Dedifferentiated amniotic fluid mesenchymal stem cell (primary cell): ENCODE measurements at regions not wholly inside any gene's neighbourhood (a gene's known extent, or its start where the extent isn't known, plus 50 kb on each side); places are given as distances from the start of the nearest gene placed in this dataset.
A peak's percentile ranks its signal among the peaks of the same experiment; 100 is the strongest.
"Not testable (repeated sequence)": the region's sequence is repeated elsewhere in the genome, so short reads cannot be mapped to it uniquely, and the experiment has no call there.

Source experiments
- DNase-seq: peaks from one replicate; pipeline ENCODE4 v3.0.0-alpha.2; 2016; ENCODE audit errors: extremely low spot score

DNA sequence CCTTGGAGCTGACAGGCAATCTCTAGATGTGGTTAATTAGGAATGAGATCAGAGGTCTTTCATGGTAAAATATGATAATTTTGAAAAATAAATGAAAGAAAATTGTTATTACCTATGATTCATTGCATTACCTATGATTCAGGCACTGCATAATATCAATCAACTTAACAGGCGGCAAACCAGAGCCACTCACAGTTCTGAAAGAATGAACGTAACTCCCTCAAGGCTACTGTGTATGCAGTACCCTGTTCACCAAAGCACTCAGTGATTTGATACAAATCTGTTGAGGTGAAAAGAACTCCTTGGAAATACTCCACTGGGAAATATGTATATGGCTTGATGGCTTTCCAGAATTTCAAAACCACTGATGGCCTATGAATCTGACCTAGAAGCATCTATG, 398.9 kb downstream of the ACTL7B start:
- DNase-seq: no peak

DNA sequence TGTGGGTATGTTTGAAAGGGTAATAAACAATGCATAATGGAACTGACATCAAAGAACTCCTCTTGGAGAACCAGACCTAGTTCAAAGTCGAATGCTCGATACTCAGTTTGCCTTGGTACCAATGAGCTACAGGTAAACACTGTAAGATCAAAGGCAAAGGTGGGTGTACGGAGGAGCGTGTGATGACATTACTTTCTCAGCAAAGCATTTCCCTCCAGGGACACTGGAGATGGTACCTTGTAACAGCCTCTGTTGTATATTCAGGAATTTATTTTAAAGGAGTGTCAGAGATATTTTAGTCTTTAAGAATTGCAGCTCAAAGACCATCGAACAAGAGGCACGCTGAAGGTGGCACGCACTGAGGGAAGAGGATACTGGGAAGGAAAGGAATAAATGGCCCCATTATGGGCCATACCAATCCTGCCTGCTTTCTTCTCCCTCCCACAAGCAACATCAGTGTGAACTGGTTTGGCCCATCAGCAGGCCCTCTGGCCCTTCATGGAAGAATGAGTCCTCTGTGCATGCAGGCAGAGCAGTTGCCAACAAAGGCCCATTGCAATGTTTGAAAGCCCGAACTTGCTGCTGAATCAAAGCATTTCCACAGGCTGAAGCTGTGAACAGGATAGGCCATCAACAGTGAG, 410.2 kb downstream of the ACTL7B start:
- no peak for DNase-seq

DNA sequence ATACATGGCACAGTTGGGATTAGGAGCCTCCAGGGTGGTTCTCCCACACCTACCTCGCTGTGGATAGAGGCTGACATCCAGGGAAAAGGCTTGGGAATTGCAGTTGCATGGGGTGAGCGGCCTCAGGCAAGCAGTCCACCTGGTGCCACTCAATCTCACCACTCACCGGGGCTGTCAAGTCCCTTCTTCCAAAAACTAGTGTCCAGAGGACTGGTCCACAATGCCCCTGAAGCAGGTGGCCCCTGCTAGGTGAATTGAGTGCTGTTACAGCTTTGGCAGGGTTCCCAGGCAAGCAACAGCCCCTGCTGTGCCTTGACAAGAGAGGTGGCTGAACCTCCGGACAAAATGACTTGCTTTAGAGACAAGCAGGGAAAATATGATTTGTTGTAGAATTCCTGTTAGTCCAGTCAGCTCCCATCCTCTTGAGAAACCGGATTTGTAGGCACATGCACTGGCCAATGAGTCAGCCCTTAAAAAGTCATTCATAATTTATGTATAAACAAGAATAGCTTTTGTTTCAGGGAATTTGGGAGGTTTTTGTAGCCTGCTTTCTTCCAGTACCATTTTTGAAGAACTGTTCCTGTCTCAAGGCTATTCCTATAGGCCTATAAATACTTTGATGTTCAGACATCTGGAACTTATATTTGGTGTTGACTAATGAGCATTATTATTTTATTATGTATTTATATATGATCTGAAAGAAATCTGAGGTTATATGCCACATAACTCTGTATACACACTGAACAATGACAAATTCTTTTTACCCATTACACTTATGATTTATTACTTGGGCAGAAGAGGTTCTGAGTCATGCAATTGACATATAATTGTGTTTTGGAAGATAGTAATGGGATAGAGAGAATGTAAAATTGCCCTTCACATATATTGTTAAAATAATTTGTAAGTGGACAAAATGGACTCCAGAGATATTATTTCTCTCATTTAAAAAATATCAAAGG, 411.1 kb downstream of the ACTL7B start:
- DNase-seq: peak; percentile 93

DNA sequence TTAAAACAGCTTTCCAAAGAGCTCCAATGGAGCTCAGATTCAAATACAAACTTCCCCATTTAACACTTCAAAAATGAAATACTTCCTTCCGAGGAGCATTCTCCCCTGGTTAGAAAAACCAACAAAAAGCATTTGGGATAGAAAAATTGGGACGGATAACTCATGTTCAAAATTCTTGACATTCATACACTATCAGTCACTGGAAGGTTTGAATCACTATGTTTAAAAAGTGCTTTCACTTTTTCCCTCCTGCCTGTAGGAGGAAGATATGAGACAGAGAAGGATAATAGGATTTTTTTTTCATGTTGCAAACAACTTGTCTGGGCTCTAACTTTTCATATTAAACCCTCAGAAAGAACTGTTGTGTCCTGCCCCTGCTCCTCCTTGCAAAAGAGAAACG, 412.0 kb downstream of the ACTL7B start:
- peak; percentile 58 for DNase-seq

DNA sequence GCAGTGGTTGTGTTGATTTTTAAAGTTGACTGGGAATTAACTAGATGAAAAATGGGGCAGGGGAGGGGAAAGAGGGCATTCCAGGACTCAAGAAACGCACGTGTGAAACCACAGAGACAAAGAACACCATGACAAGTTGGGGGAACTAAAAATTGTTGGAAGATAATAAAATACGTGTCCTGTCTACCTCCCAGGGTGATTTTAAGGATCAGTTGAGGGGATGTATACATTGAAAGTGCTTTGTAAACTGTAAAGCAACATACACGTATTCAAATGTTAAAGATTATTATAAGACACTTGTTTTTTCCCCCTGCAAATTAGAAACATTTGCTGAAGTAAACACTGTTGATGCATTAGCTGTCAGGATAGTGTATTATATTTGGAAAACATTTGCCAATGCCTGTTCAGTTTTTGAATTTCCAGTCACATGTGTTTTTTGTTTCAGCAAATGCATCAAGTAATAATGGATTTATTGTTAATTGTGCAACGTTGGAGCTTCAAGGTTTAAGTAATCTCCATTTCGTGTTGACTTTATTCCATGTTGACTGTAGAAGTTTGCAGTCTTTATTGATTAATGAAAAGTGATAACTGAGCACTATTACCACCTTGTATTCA, 412.7 kb downstream of the ACTL7B start:
- no peak for DNase-seq

DNA sequence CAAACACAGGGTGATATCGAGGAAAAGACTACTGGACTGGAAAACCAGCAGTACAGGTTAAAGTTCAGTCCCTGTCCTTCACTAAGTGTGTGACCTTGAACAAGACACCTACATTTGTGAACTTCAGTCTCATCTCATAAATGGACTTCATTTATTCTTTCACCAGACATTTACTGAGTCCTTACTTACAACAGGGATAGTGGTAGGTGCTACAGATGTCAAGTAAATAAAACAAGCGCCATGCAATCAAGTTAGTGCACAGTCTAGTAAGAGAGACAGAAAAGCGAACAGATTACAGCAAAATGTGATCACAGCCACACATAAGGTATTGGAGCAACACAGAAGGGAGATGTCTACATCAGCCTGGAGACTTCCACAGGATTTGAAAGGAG, 413.2 kb downstream of the ACTL7B start:
- DNase-seq: no peak

DNA sequence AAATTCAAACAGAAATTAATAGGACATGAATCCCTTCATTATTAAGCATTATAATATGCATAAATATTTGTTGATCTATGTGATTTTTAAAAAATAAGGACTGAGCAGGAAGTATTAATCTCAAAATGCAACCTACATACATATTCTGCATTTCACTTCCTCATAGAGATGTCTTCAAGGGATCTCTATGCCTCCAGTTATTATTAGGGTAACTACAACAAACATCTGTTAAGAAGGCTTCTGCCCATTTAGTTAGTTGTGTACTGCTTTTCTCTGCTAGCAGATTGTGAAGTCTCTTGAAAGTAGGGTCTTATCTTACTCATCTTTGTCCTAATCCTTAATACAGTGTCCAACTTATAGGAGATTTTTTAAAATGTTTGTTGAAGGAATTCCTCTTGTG, 414.1 kb downstream of the ACTL7B start:
- DNase-seq: no peak

DNA sequence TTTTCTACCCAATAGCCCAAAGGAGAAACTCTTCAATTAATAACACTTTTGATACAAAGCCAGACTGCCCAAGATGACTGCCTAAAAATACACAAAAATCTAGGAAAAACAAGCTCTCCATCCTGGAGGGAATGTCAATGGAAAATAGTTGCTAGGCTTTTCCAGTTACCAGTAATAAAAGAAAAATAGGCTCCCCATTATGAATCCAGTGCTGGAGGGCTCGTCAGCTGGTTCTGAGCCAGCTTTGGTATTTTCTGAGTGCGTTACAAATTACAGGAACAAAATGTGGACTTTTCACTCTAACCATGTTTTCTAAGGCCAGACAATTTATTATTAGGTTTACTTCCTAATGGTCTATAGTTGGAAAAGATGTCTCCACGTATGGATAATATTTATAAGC, 414.5 kb downstream of the ACTL7B start:
- no peak for DNase-seq

DNA sequence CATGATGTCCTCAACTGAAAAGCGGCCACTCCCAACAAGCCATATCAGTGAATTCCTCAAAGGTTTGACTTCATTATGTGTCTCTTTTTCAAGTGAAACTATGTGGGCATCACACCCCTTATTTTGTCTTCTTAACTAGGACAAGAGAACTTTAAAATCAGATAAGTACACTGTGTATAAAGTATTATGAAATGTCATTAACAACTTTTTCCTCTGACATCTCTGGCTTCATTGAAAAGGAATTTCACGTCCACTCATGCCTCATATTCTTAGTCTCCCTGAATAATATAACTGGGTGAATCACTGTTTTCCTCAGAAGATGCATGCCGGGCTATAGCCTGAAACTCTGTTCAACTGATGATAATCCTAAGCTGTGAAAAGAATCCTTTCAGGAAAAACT, 415.8 kb downstream of the ACTL7B start:
- DNase-seq: peak; percentile 79

DNA sequence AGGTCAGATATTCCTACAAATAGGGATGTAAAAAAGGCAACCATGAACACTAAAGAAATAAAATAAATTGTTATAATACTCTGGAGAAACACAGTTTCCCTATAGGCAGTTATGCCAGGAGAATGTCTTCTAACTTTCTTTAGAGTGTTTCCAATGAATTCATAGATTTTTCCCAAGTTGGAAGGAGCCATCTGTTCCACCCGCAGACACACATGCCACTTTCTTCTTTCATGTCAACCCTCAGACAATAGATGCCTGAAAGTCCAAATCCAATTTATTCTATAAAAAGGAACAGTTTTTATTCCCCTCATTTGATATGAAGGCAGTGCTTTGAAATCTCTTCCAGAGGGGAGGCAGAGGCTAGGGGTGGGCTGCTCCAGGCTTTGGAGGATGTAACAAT, 418.1 kb downstream of the ACTL7B start:
- no peak for DNase-seq

DNA sequence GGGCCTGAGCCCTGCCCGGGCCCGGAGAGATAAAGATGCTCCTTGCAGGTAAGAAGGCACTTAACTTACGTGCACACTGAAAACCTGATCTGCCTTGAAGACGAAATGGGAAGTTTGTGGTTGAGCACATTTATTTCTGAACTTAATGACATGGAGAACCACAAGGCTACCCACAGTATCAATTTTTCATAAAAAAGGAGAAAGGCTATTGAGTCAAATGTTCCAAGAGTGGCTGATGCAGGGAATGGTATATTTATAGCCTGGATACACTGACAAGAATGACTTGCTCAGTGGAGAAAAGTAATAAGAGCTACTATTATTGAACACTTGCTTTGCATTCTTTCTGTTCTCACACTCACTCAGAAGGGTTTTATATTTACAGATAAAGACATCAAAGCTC, 419.3 kb downstream of the ACTL7B start:
- no peak for DNase-seq

DNA sequence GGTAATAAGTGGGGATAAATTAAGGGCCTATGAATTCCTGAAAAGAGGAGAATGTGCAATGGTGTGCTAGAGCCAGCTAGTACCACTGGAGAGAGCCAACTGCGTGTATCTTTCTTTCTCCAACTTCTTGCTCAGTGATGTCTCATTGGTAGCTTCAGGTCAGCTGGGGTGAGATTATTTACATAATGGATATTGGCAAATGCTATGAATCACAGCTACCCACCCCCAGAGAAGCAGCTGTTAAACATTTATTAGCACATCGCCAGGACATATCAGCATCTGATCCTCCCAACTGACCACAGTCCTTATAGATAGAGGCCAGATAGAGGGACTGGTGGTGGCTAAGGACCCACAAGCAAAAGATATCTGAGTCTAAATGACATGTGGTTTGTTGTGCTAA, 421.3 kb downstream of the ACTL7B start:
- no peak for DNase-seq

DNA sequence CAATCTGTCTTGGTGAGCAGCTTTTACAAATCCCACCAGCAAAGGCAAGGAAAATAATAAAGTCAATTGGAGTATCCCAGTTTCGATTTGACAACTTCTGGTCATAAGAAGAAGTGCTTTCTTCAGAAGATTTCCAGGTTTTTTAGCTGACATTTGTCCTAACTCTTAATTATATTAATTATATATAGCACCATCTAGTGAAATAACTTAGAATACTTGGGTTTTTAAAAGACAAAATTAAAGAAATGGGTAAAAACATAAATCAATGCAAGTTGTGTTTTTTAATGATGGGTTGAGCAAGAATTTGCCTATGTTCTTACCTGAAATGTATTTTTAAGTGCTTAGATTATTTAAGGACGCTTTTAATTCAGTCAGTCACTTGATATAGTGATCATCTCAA, 421.8 kb downstream of the ACTL7B start:
- DNase-seq: no peak

DNA sequence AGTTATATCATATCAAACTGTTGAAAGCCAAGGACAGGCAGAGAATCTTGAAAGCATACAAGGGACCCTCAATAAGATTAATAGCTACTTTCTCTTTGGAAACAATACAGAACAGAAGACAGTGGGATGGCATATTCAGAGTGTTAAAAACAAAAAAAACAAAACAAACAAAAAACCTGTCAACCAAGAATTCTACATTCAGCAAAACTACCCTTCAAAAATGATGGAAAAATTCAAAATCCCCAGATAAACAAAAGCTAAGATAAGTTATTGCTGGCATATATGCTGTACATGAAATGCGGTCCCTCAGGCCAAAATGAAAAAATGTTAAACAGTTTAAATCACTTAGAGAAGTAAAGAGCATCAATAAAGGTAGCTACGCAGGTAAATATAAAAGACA, 425.1 kb downstream of the ACTL7B start:
- DNase-seq: no peak

DNA sequence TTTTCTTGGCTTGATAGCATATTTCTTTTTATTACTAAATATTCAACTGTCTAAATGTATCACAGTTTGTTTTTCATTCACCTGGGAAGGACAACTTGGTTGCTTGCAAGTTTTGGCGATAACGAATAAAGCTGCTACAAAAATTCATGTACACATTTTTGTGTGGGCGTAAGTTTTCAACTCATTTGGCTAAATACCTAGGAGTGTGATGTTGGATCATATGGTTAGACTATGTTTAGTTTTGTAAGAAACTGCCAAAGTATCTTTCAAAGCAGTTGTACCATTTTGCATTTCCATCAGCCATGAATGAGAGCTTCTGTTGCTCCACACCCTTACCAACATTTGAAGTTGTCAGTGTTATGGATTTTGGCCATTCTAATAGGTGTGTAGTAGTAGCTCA, 428.0 kb downstream of the ACTL7B start:
- DNase-seq: no peak

DNA sequence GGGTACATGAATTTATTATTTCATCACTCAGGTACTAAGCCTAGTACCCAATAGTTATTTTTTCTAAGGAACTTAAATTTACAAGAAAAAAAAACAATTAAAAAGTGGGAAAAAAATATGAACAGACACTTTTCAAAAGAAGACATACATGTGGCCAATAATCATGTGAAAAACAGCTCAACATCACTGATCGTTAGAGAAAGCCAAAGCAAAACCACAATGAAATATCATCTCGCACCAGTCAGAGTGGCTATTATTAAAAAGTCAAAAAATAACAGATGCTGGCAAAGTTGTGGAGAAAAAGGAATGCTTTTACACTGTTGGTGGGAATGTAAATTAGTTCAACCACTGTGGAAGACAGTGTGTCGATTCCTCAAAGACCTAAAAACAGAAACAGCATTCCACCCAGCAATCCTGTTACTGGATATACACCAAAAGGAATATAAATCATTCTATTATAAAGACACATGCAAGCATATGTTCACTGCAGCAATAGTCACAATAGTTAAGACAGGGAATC, 429.3 kb downstream of the ACTL7B start:
- not testable (repeated sequence) for DNase-seq

DNA sequence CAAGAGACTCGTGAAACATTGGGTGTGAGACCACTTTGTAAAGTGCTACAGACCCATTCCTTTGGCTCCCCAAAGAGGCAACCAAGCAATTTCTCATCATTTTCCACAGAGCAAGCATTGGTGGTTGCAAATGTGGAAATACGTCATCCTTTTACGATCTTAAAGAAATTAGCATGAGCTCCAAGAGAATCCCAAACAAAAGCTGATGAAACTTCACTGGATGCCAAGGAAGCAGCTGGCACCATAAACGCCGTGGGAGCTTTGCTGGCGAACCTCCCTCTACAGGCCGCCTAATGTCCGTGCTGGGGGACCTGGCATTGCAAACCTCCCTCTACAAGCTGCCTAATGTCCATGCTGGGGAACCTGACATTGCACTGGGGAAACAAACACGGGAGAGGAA, 432.4 kb downstream of the ACTL7B start:
- DNase-seq: no peak

DNA sequence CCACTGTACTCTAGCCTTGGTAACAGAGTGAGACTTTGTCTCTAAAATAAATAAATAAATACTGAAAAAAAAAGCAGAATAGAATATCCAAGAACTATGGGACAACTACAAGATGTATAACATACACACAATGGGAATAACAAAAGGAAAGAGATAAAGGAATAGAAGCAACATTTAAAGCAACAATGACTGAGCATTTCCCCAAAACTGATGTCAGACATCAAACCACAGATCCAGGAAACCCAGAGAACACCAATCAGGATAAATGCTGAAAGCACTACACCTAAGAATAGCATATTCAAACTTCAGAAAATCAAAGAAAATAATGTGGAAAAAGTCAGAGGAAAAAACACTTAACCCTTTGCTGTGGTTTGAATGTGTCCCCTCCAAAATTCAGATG, 436.4 kb downstream of the ACTL7B start:
- no peak for DNase-seq

DNA sequence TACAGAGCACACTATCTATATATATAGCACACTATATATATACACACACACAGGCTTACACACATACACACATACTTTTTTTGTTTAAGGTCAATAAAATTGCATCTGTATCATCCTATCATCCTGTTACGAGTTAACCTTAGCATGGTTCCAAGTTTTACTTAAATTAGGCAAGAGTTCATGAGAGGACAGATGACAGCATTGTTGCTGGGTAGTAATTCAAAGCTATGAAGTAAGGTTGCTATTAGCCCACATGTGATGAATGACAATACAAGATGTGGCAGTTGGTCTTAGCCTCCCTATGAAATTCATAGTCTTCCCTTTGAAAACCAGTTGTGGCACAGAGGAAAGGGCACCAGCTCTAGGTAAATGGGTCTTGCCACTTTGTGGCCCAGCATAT, 438.1 kb downstream of the ACTL7B start:
- no peak for DNase-seq

DNA sequence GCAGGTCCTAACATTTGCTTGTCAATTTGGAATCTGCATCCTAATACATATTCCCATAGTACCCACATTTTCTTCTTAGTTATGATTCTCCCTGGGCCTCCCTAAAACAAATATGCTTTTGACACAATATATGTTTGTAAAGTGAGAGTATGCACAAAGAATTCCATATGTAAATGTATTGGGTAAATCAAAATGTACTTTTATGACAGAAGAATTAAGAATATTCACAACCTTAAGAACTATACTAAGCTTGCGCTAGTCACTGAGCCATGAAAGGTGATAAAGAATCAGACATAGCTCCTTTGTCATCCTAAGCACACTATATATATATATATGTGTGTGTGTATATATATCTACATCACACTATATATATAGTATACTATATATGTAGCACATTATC, 438.5 kb downstream of the ACTL7B start:
- DNase-seq: no peak

DNA sequence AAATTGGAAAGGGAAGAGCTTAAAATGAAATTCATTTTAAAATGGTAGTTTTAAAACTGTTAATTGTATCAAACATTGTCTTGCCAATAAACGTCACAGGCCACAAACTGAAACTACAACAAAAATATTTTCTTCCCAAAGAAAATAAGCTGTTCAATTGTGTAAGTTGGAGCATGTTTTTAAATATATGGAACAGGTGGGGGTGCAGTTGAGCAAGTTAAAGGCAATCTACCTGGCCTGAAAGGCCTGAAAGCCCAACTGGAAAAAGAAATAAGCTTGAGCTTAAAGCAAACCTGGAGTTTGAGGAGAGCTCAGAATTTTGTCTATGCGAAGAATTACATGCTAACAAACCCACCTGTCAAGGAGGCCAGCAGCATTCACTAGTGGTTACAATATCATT, 439.5 kb downstream of the ACTL7B start:
- no peak for DNase-seq

DNA sequence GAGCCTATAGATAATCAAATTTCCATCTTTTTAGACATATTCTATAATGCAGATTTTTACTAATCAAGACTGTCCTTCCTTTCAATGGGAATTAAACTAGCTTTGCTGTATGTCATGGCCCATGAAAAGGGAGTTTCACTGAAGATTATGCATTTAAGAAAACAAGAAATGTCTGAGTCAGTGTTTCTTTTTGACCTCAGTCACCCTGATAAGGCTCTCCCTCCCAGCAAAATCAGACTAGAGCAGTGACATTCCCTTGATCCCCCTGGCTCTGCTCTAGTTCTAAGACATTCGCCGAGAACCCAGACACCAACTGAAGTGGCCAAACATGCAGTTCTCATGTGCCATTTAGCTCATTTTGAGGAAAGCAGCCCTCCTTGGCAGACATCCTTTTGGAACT, 442.0 kb downstream of the ACTL7B start:
- DNase-seq: no peak

DNA sequence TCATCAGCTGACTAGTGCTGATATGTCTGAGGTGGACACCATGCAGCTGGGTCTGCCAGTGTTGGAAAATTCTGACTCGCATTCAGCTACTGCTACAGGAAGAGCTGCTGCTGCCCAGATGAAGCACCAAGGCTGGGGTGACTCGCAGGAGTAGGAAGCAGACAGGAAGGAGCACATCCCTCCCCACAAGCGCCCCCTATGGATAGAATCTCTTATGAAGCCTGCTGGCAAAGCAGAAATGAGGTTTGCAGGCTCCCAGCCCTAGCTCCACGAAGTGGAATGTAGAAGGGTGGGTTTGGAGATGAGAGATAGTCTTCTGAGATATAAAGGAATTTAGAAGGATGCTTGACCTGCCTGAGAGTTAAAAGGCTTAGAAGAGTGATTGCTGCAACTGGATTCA, 443.0 kb downstream of the ACTL7B start:
- DNase-seq: no peak
